Fibroblast of mammary gland (primary cell): ENCODE measurements at regions not wholly inside any gene's neighbourhood (a gene's known extent, or its start where the extent isn't known, plus 50 kb on each side); places are given as distances from the start of the nearest gene placed in this dataset.

ENCODE experiments used
- DNase-seq: peaks from one replicate; pipeline ENCODE4 v3.0.0-alpha.2; 2010; ENCODE audit warnings: low read depth
- H3K4me3 ChIP-seq: 2 replicates; pipeline ENCODE4 v1.5.1; 2011; ENCODE audit warnings: low read depth, mild to moderate bottlenecking, low read length, moderate library complexity; ENCODE audit not compliant: control insufficient read depth
- CTCF ChIP-seq: conservative IDR thresholded peaks from 2 replicates; pipeline ENCODE4 v1.5.1; 2011; ENCODE audit warnings: low read depth, low read length, inconsistent platforms; ENCODE audit not compliant: control insufficient read depth, insufficient read depth

- no peak overlapping the region for H3K4me3 ChIP-seq
- no peak for DNase-seq
- no peak for TF ChIP-seq CTCF
Measured at GRCh38 chr2:71910277-71910676, 237.4 kb downstream of the CYP26B1 start.

GRCh38 chr2:71908798-71909197, 238.9 kb downstream of the CYP26B1 start:
- no peak for DNase-seq
- TF ChIP-seq CTCF: no peak
- no peak overlapping the region for H3K4me3 ChIP-seq

- H3K4me3 ChIP-seq: no peak overlapping the region
- DNase-seq: peak; percentile 53
- TF ChIP-seq CTCF: no peak
Measured at GRCh38 chr2:71907503-71907902, 240.2 kb downstream of the CYP26B1 start.

GRCh38 chr2:71906357-71906973, 241.2 kb downstream of the CYP26B1 start:
- no peak for TF ChIP-seq CTCF
- DNase-seq: no peak
- H3K4me3 ChIP-seq: no peak overlapping the region

GRCh38 chr2:71905205-71905604, 242.5 kb downstream of the CYP26B1 start:
- DNase-seq: peak; percentile 40
- TF ChIP-seq CTCF: no peak
- no peak overlapping the region for H3K4me3 ChIP-seq

- no peak for DNase-seq
- no peak for TF ChIP-seq CTCF
- H3K4me3 ChIP-seq: no peak overlapping the region
Measured at GRCh38 chr2:71903841-71904240, 243.8 kb downstream of the CYP26B1 start.

- no peak overlapping the region for H3K4me3 ChIP-seq
- DNase-seq: no peak
- TF ChIP-seq CTCF: no peak
Measured at GRCh38 chr2:71901466-71901865, 246.2 kb downstream of the CYP26B1 start.
